ENCODE measurements at regions not wholly inside any gene's neighbourhood (a gene's known extent, or its start where the extent isn't known, plus 50 kb on each side); places are given as distances from the start of the nearest gene placed in this dataset.

GRCh38 chr14:71466251-71466650 is 466.0 kb upstream of the RGS6 start:
- BruUV-seq (replicated peaks), result no TSS peak
- FAIRE-seq, result no peak
- H3K9ac ChIP-seq (replicated peaks; ENCODE audit: extremely low read depth, insufficient read depth, low read length), result no peak overlapping the region
- no peak for DNase-seq (ENCODE audit: low read depth, low spot score)
- H3K9me3 ChIP-seq (replicated peaks; ENCODE audit: control insufficient read depth, insufficient read depth, low read length), result no peaks in the 10 kb centered on the region
- H3K4me1 ChIP-seq (ENCODE audit: control insufficient read depth, extremely low read depth, insufficient read depth, low read length), result no peaks in the 10 kb centered on the region
- H3K79me2 ChIP-seq (ENCODE audit: control insufficient read depth, insufficient read depth, low read length), result no peaks in the 10 kb centered on the region
- CTCF ChIA-PET, result no interaction called here
- H3K36me3 ChIP-seq (ENCODE audit: control insufficient read depth in 2 of 2, extremely low read depth in 1 of 2, insufficient read depth in 2 of 2, low read length in 2 of 2), result no peaks in the 10 kb centered on the region
- H3K4me2 ChIP-seq (ENCODE audit: insufficient read depth, low read length), result no peak overlapping the region
- H3K27me3 ChIP-seq (ENCODE audit: control insufficient read depth in 2 of 2, insufficient read depth in 2 of 2, low read length in 2 of 2), result no peaks in the 10 kb centered on the region
- dilution Hi-C loops (cut with MboI; ENCODE audit: extremely low pct_ligation_motif_present, low sequenced_read_pairs), result no loop called here
- no peak overlapping the region for H2AFZ ChIP-seq (ENCODE audit: low read depth, low read length)
- H3K27ac ChIP-seq (ENCODE audit: insufficient read depth, low read depth, low read length), result no peak overlapping the region
- H3K9me1 ChIP-seq (replicated peaks; ENCODE audit: control insufficient read depth, extremely low read depth, insufficient read depth, low read length), result no peaks in the 10 kb centered on the region
- H3K4me3 ChIP-seq (replicated peaks in 1 of 3; ENCODE audit: insufficient read depth in 1 of 3, low read depth in 1 of 3, low read length in 3 of 3), result no peak overlapping the region
- no peaks in the 10 kb centered on the region for H4K20me1 ChIP-seq (replicated peaks; ENCODE audit: control insufficient read depth, extremely low read depth, insufficient read depth, low read length)
- TF ChIP-seq POLR2AphosphoS5 (IDR thresholded peaks at IDR 0.05; ENCODE audit: insufficient read depth, low read depth, low read length), result no peak
- intact Hi-C loops (cut with micrococcal nuclease), result no loop called here
- POLR2A ChIA-PET, result no interaction called here

DNA sequence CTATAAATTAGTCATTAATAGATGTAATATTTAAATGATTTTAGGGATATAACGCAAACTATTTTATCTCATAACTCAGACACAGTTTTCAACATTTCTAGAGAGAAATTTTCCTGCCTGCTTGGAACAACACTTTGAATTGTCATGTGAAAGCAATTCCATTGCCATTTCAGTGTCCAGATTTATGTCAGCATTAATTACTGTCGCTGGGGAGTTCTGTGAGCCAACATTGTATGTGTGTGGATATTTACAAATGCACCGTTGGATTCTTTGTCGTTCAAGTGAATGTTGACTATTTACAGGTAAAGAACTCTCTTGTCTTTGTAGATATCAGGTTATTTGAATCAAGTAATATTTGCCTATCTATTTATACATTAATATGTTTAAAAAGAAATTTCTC is 465.3 kb upstream of the RGS6 start:
- BruUV-seq (replicated peaks), result no TSS peak
- Histone ChIP-seq H3K4me2 (ENCODE audit: insufficient read depth, low read length) (no peak overlapping the region), H3K79me2 (ENCODE audit: control insufficient read depth, insufficient read depth, low read length) (no peaks in the 10 kb centered on the region), H4K20me1 (replicated peaks; ENCODE audit: control insufficient read depth, extremely low read depth, insufficient read depth, low read length) (no peaks in the 10 kb centered on the region), H3K27ac (ENCODE audit: insufficient read depth, low read depth, low read length) (no peak overlapping the region), H3K27me3 (ENCODE audit: control insufficient read depth in 2 of 2, insufficient read depth in 2 of 2, low read length in 2 of 2) (no peaks in the 10 kb centered on the region), H2AFZ (ENCODE audit: low read depth, low read length) (no peak overlapping the region), H3K9ac (replicated peaks; ENCODE audit: extremely low read depth, insufficient read depth, low read length) (no peak overlapping the region), H3K4me1 (ENCODE audit: control insufficient read depth, extremely low read depth, insufficient read depth, low read length) (no peaks in the 10 kb centered on the region), H3K9me3 (replicated peaks; ENCODE audit: control insufficient read depth, insufficient read depth, low read length) (no peaks in the 10 kb centered on the region), H3K4me3 (replicated peaks in 1 of 3; ENCODE audit: insufficient read depth in 1 of 3, low read depth in 1 of 3, low read length in 3 of 3) (no peak overlapping the region), H3K36me3 (ENCODE audit: control insufficient read depth in 2 of 2, extremely low read depth in 1 of 2, insufficient read depth in 2 of 2, low read length in 2 of 2) (no peaks in the 10 kb centered on the region), H3K9me1 (replicated peaks; ENCODE audit: control insufficient read depth, extremely low read depth, insufficient read depth, low read length) (no peaks in the 10 kb centered on the region)
- CTCF ChIA-PET, result no interaction called here
- intact Hi-C loops (cut with micrococcal nuclease), result no loop called here
- DNase-seq (ENCODE audit: low read depth, low spot score), result no peak
- TF ChIP-seq, protein P1, sequence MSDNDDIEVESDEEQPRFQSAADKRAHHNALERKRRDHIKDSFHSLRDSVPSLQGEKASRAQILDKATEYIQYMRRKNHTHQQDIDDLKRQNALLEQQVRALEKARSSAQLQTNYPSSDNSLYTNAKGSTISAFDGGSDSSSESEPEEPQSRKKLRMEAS (IDR thresholded peaks at IDR 0.05; ENCODE audit: insufficient read depth, insufficient read length), result no peak
- TF ChIP-seq GATA2 (IDR thresholded peaks at IDR 0.05; ENCODE audit: insufficient read depth, insufficient read length, low read depth, low read length), result no peak
- no peak for TF ChIP-seq EZH2 (IDR thresholded peaks at IDR 0.05; ENCODE audit: borderline replicate concordance, low read depth, low read length, severe bottlenecking)
- TF ChIP-seq POLR2A (IDR thresholded peaks at IDR 0.05; ENCODE audit: low read depth, low read length), result no peak
- no peak for TF ChIP-seq CTCF (IDR thresholded peaks at IDR 0.05; ENCODE audit: extremely low read depth in 1 of 2, insufficient read depth in 1 of 2, low read depth in 1 of 2, low read length in 2 of 2)
- no peak for TF ChIP-seq FOS (IDR thresholded peaks at IDR 0.05; ENCODE audit: borderline replicate concordance, insufficient read depth, low read length)
- no peak for TF ChIP-seq MYC (IDR thresholded peaks at IDR 0.05; ENCODE audit: low read depth, low read length)
- no peak for TF ChIP-seq JUN (IDR thresholded peaks at IDR 0.05; ENCODE audit: borderline replicate concordance, insufficient read depth, insufficient read length, low read depth)
- no peak for TF ChIP-seq POLR2AphosphoS5 (IDR thresholded peaks at IDR 0.05; ENCODE audit: insufficient read depth, low read depth, low read length)
- dilution Hi-C loops (cut with MboI; ENCODE audit: extremely low pct_ligation_motif_present, low sequenced_read_pairs), result no loop called here
- FAIRE-seq, result no peak
- POLR2A ChIA-PET, result no interaction called here
